ENCODE measurements at regions not wholly inside any gene's neighbourhood (a gene's known extent, or its start where the extent isn't known, plus 50 kb on each side); places are given as distances from the start of the nearest gene placed in this dataset.

DNA sequence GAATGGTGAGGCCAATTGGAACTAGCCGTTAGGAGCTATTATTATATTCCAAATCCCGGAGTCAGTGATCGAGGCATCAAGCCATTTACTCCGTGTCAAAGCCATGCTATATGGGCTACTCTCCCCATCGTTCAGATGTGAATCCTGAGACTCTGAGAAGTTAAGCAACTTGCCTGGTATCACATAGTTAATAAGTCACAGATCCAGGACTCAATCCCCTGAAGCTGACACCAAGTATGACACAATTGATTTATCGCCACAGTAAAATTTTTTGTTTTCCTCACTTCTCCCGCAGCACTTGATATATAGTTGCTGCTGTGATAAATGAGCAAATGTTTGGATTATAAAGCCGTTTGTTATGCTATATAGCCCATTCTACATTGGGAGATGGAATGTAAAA, 50.8 kb upstream of the TSHZ2 start:
- no peak overlapping the region for H3K4me3 ChIP-seq (ENCODE audit: low read length)
- no peak for DNase-seq (ENCODE audit: low read depth)
- TF ChIP-seq, protein P1, sequence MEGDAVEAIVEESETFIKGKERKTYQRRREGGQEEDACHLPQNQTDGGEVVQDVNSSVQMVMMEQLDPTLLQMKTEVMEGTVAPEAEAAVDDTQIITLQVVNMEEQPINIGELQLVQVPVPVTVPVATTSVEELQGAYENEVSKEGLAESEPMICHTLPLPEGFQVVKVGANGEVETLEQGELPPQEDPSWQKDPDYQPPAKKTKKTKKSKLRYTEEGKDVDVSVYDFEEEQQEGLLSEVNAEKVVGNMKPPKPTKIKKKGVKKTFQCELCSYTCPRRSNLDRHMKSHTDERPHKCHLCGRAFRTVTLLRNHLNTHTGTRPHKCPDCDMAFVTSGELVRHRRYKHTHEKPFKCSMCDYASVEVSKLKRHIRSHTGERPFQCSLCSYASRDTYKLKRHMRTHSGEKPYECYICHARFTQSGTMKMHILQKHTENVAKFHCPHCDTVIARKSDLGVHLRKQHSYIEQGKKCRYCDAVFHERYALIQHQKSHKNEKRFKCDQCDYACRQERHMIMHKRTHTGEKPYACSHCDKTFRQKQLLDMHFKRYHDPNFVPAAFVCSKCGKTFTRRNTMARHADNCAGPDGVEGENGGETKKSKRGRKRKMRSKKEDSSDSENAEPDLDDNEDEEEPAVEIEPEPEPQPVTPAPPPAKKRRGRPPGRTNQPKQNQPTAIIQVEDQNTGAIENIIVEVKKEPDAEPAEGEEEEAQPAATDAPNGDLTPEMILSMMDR (conservative IDR thresholded peaks at IDR 0.05; ENCODE audit: low read depth, low read length): no peak

DNA sequence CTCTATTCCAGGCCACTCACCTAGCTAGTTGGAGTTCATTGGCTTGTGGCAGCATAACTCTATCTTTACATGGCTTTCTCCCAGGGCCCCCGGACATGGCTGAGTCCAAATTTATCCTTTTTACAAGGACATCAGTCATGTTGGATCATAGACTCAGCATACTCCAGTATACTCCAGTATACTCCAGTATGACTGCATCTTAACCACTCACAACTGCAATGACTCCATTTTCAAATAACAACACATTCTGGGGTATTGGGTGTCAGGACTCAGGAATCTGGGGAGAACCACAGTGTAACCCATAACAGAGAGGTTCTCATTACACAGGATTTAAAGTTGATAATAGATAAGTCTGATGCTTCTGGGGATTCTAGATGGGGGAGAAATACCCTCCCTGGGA, 53.8 kb upstream of the TSHZ2 start:
- no peak overlapping the region for H3K4me3 ChIP-seq (ENCODE audit: low read length)
- TF ChIP-seq, protein P1 (conservative IDR thresholded peaks at IDR 0.05; ENCODE audit: low read depth, low read length): no peak
- DNase-seq (ENCODE audit: low read depth): no peak

DNA sequence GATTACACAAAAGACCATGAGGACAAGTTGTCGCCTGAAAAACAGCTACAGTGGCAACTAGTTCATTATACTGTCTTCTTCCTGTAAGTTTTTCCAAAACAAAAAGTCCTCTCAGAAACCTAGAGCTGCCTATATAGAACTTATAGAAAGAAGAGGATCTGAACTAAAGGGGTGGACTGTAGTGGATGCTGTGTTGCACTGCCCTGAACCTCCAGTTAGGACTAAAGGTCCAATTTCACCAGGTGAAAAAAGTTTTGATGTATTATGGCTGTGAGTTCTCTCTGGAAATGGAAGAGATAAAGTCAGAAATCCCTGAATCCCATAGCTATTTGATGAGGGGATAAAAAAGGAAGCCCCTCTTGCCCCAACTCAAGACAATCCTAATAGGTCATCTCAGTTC, 56.6 kb upstream of the TSHZ2 start:
- DNase-seq (ENCODE audit: low read depth): no peak
- TF ChIP-seq, protein P1 (conservative IDR thresholded peaks at IDR 0.05; ENCODE audit: low read depth, low read length): no peak
- H3K4me3 ChIP-seq (ENCODE audit: low read length): no peak overlapping the region

DNA sequence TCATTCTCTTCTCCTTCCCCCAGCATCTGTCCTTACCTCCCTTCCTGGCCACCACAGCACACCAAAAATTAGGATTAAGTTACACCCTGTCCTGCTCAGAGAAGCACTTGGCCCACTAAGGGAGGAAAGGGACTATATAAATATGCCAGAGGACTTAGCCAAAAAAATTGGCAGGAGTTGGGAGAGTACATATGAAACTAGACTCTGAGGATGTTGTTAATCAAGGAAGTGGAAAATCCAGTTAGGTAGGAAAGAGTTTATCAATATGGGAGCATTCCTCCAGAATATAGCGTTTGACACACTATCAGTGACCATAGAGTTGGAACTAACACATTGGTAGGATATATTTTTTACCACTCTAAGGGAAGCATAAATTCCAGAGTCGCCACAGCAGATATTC, 57.3 kb upstream of the TSHZ2 start:
- no peak for DNase-seq (ENCODE audit: low read depth)
- H3K4me3 ChIP-seq (ENCODE audit: low read length): no peak overlapping the region
- TF ChIP-seq, protein P1 (conservative IDR thresholded peaks at IDR 0.05; ENCODE audit: low read depth, low read length): no peak

DNA sequence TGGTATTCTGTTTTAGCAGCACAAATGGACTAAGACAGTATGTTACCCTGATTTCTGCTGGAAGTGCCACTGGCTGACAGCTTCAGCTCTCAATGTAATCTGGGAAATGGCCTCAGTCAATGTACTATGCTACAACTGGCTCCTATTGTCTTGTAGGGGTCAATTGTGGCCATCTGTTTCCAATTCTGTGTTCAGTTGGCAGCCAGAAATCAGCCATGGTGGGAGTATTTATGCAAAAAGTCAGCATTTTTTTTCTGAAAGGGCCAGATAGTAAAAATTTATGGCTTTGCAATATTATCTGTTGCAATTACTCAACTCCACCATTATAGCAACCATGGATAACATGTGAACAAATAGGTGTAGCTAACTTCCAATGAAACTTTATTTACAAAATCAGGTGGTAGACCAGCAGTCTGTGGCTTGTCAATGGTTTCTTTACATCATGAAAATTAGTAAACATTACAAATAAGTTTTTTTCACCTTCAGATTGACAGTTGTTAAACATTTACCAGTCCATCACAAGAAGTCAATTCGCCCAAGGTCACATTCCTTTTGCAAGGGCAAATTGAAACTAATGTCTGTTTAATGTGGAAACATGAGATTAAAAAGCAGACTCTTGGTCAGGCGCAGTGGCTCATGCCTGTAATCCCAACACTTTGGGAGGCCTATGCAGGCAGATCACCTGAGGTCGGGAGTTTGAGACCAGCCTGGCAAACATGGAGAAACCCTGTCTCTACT, 58.3 kb upstream of the TSHZ2 start:
- TF ChIP-seq, protein P1 (conservative IDR thresholded peaks at IDR 0.05; ENCODE audit: low read depth, low read length): no peak
- DNase-seq (ENCODE audit: low read depth): no peak
- H3K4me3 ChIP-seq (ENCODE audit: low read length): no peak overlapping the region

DNA sequence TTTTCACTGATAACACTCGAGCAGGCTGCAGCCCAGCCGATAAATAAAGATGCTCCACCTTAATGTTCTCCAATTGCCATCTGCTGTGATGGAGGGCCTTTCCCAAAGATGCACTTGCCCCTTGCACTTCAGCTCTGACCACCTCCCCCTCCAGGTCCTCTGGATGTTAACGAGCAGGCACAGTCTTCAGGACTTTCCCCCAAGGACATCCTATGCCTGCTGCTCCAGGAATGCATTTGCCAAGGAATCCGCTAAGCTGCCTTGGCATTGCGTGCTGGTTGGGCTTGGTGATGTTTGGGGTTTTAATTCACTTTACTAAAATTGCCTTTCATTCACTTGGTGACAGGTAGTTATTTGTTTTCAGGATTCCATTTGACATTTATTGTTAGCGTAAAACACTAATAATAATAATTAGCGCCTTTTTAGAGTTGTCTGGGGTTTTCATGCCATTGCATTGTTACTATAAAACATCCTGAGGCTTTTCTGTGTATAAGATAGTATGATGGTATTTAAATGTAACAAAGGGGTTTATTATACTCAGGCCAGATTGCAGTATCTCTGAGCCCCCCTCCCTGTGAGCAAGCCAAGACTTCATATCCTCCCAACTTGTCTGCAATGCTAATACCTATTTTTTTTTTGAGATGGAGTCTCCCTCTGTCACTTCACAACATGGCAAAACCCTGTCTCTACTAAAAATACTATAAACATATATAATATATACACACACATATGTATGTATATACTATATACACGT, 66.7 kb upstream of the TSHZ2 start:
- TF ChIP-seq, protein P1 (conservative IDR thresholded peaks at IDR 0.05; ENCODE audit: low read depth, low read length): no peak
- no peak for DNase-seq (ENCODE audit: low read depth)

DNA sequence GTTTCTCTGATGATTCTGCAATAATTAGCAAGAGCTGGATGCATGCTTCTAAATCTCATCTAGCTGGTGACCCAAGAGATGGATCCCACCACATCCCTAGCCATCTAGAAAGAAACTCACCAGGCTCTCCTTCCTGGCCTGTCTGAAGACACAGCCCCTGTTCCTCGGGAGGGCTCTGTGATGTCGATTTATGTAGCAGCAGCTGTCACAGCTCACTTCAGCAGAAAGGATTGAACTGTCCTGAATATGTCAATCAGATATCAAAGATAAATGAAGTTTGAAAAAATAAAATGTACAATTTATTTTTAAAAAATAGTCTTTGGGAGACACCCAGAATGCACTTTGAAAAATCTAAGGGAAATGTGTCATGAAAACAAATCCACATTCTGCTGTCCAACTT, 67.3 kb upstream of the TSHZ2 start:
- no peak for DNase-seq (ENCODE audit: low read depth)
- H3K4me3 ChIP-seq (ENCODE audit: low read length): no peak overlapping the region
- TF ChIP-seq, protein P1 (conservative IDR thresholded peaks at IDR 0.05; ENCODE audit: low read depth, low read length): no peak

More for the DNA sequence above, 66.7 kb upstream of the TSHZ2 start:
- no peak overlapping the region for H3K4me3 ChIP-seq (ENCODE audit: low read length)
